A549 (cell line): ENCODE measurements at regions not wholly inside any gene's neighbourhood (a gene's known extent, or its start where the extent isn't known, plus 50 kb on each side); places are given as distances from the start of the nearest gene placed in this dataset.

Experiments used
- BHLHE40 ChIP-seq: IDR thresholded peaks from 2 replicates; pipeline ENCODE4 v1.6.1; 2012; ENCODE audit warnings: low read depth, low read length, inconsistent platforms
- CBX2 ChIP-seq: fragments of 200-600 bp; sonication (generic); IDR thresholded peaks from 2 replicates; pipeline ENCODE4 v1.6.1; 2016; ENCODE audit warnings: low read depth, mild to moderate bottlenecking, borderline replicate concordance
- CEBPB ChIP-seq, 2 experiments: fragments of >200 bp in 1 of 2; sonication (Bioruptor Twin) in 1 of 2; formaldehyde crosslinking in 1 of 2; IDR thresholded peaks; 2 replicates each; pipeline ENCODE4 v1.6.1; 2012 to 2016
- CTCF ChIP-seq: fragments of >200 bp; sonication (Bioruptor Twin); formaldehyde crosslinking; IDR thresholded peaks from 3 replicates; pipeline ENCODE4 v1.5.1; 2016
- EP300 ChIP-seq, 2 experiments: fragments of >200 bp; sonication (Bioruptor Twin); formaldehyde crosslinking; IDR thresholded peaks; 2 replicates in 1 of 2; 3 replicates in 1 of 2; pipeline ENCODE4 v1.6.1; 2016 to 2017
- ESRRA ChIP-seq: fragments of 150-350 bp; IDR thresholded peaks from 2 replicates; pipeline ENCODE4 v1.6.1; 2014; ENCODE audit warnings: mild to moderate bottlenecking, low read length, borderline replicate concordance
- KDM1A ChIP-seq: fragments of 200-600 bp; sonication (generic); IDR thresholded peaks from 2 replicates; pipeline ENCODE4 v1.6.1; 2016; ENCODE audit warnings: low read depth, mild to moderate bottlenecking
- POLR2A ChIP-seq: IDR thresholded peaks from 2 replicates; pipeline ENCODE4 v1.6.1; 2012; ENCODE audit warnings: mild to moderate bottlenecking, low read length
- RCOR1 ChIP-seq: fragments of 150-350 bp; IDR thresholded peaks from 2 replicates; pipeline ENCODE4 v1.6.1; 2014; ENCODE audit warnings: antibody characterized with exemption, low read length, low read depth
- RNF2 ChIP-seq: fragments of 200-600 bp; sonication (generic); IDR thresholded peaks from 2 replicates; pipeline ENCODE4 v1.6.1; 2016; ENCODE audit warnings: low read depth, mild to moderate bottlenecking, antibody characterized with exemption, moderate library complexity, borderline replicate concordance
- SMC3 ChIP-seq: fragments of >200 bp; sonication (Bioruptor Twin); formaldehyde crosslinking; IDR thresholded peaks from 3 replicates; pipeline ENCODE4 v1.6.1; 2018; ENCODE audit warnings: inconsistent platforms
- ZNF302 ChIP-seq: fragments of 250-450 bp; sonication (Bioruptor Pico); IDR thresholded peaks from 2 replicates; pipeline ENCODE4 v1.9.0; 2021; ENCODE audit warnings: inconsistent platforms, mild to moderate bottlenecking, moderate library complexity
- TF ChIP-seq, protein P1 (sequence below): fragments of 200-600 bp; sonication (generic); IDR thresholded peaks from 2 replicates; pipeline ENCODE4 v1.6.1; 2016; ENCODE audit warnings: antibody characterized with exemption, mild to moderate bottlenecking, moderate library complexity
- TF ChIP-seq, protein P2 (sequence below): fragments of 250-450 bp; sonication (Bioruptor Pico); IDR thresholded peaks from 2 replicates; pipeline ENCODE4 v1.5.0; 2021; ENCODE audit warnings: mild to moderate bottlenecking, moderate library complexity, borderline replicate concordance

- TF ChIP-seq, protein P1, sequence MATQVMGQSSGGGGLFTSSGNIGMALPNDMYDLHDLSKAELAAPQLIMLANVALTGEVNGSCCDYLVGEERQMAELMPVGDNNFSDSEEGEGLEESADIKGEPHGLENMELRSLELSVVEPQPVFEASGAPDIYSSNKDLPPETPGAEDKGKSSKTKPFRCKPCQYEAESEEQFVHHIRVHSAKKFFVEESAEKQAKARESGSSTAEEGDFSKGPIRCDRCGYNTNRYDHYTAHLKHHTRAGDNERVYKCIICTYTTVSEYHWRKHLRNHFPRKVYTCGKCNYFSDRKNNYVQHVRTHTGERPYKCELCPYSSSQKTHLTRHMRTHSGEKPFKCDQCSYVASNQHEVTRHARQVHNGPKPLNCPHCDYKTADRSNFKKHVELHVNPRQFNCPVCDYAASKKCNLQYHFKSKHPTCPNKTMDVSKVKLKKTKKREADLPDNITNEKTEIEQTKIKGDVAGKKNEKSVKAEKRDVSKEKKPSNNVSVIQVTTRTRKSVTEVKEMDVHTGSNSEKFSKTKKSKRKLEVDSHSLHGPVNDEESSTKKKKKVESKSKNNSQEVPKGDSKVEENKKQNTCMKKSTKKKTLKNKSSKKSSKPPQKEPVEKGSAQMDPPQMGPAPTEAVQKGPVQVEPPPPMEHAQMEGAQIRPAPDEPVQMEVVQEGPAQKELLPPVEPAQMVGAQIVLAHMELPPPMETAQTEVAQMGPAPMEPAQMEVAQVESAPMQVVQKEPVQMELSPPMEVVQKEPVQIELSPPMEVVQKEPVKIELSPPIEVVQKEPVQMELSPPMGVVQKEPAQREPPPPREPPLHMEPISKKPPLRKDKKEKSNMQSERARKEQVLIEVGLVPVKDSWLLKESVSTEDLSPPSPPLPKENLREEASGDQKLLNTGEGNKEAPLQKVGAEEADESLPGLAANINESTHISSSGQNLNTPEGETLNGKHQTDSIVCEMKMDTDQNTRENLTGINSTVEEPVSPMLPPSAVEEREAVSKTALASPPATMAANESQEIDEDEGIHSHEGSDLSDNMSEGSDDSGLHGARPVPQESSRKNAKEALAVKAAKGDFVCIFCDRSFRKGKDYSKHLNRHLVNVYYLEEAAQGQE = no peak
- TF ChIP-seq POLR2A (no peak), SMC3 (no peak), CBX2 (no peak), ESRRA (no peak), CTCF (no peak), RNF2 (no peak), ZNF302 (CRISPR knock-in tag) (no peak), KDM1A (no peak), RCOR1 (no peak), CEBPB (IDR thresholded peaks at IDR 0.05) (no peak), BHLHE40 (no peak), EP300 (IDR thresholded peaks at IDR 0.05) (no peak)
- TF ChIP-seq, protein P2, sequence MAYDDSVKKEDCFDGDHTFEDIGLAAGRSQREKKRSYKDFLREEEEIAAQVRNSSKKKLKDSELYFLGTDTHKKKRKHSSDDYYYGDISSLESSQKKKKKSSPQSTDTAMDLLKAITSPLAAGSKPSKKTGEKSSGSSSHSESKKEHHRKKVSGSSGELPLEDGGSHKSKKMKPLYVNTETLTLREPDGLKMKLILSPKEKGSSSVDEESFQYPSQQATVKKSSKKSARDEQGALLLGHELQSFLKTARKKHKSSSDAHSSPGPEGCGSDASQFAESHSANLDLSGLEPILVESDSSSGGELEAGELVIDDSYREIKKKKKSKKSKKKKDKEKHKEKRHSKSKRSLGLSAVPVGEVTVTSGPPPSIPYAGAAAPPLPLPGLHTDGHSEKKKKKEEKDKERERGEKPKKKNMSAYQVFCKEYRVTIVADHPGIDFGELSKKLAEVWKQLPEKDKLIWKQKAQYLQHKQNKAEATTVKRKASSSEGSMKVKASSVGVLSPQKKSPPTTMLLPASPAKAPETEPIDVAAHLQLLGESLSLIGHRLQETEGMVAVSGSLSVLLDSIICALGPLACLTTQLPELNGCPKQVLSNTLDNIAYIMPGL (CRISPR knock-in tag) = no peak
These were observed 351.5 kb upstream of the KLF4 start for GRCh38 chr9:107841076-107841475.
